ENCODE measurements at regions not wholly inside any gene's neighbourhood (a gene's known extent, or its start where the extent isn't known, plus 50 kb on each side); places are given as distances from the start of the nearest gene placed in this dataset.
"Not testable (repeated sequence)": the region's sequence is repeated elsewhere in the genome, so short reads cannot be mapped to it uniquely, and the experiment has no call there.

- no peak for DNase-seq
- in situ Hi-C loops (cut with MboI; ENCODE audit: low pct_ligation_motif_present in 1 of 4, low pct_unique_long_range_greater_than_20kb in 1 of 4, low sequenced_read_pairs in 3 of 4): no loop called here
- Histone ChIP-seq H3K27ac (no peak overlapping the region), H3K36me3 (no peaks in the 10 kb centered on the region), H3K9me3 (no peaks in the 10 kb centered on the region), H3K4me3 (no peak overlapping the region), H3K4me1 (no peaks in the 10 kb centered on the region), H3K27me3 (no peaks in the 10 kb centered on the region)
- intact Hi-C loops (cut with DNase I; ENCODE audit: low total_unique reads): no loop called here
- WGBS, 2 donors (ENCODE audit: low coverage in 1 of 2): 76 to 85% methylated on average over 2 of the region's 2 CpGs
- TF ChIP-seq CTCF (IDR thresholded peaks at IDR 0.05) (no peak), POLR2A (IDR thresholded peaks at IDR 0.05) (no peak), EP300 (IDR thresholded peaks at IDR 0.05; ENCODE audit: low read depth) (no peak), POLR2AphosphoS5 (IDR thresholded peaks at IDR 0.05) (no peak)
These were observed 1446.0 kb downstream of the FSTL5 start for GRCh38 chr4:160717848-160718247.

GRCh38 chr4:160724063-160724462 is 1439.7 kb downstream of the FSTL5 start:
- DNase-seq: no peak
- in situ Hi-C loops (cut with MboI; ENCODE audit: low pct_ligation_motif_present in 1 of 4, low pct_unique_long_range_greater_than_20kb in 1 of 4, low sequenced_read_pairs in 3 of 4): no loop called here
- H3K36me3 ChIP-seq: no peaks in the 10 kb centered on the region
- H3K27ac ChIP-seq: no peak overlapping the region
- no peaks in the 10 kb centered on the region for H3K4me1 ChIP-seq
- TF ChIP-seq EP300 (IDR thresholded peaks at IDR 0.05; ENCODE audit: low read depth) (no peak), POLR2AphosphoS5 (IDR thresholded peaks at IDR 0.05) (no peak), CTCF (IDR thresholded peaks at IDR 0.05) (no peak), POLR2A (IDR thresholded peaks at IDR 0.05) (no peak)
- no peaks in the 10 kb centered on the region for H3K9me3 ChIP-seq
- H3K4me3 ChIP-seq: no peak overlapping the region
- H3K27me3 ChIP-seq: no peaks in the 10 kb centered on the region
- intact Hi-C loops (cut with DNase I; ENCODE audit: low total_unique reads): no loop called here

- in situ Hi-C loops (cut with MboI; ENCODE audit: low pct_ligation_motif_present in 1 of 4, low pct_unique_long_range_greater_than_20kb in 1 of 4, low sequenced_read_pairs in 3 of 4): no loop called here
- Histone ChIP-seq H3K27ac (no peak overlapping the region), H3K9me3 (no peaks in the 10 kb centered on the region), H3K4me3 (no peak overlapping the region), H3K27me3 (no peaks in the 10 kb centered on the region), H3K36me3 (no peaks in the 10 kb centered on the region), H3K4me1 (no peaks in the 10 kb centered on the region)
- 40 to 78% methylated on average over 1 of the region's 1 CpG for whole genome bisulfite sequencing, 2 donors (ENCODE audit: low coverage in 1 of 2)
- DNase-seq: no peak
- intact Hi-C loops (cut with DNase I; ENCODE audit: low total_unique reads): no loop called here
- no peak for TF ChIP-seq EP300 (IDR thresholded peaks at IDR 0.05; ENCODE audit: low read depth)
- no peak for TF ChIP-seq POLR2AphosphoS5 (IDR thresholded peaks at IDR 0.05)
- TF ChIP-seq POLR2A (IDR thresholded peaks at IDR 0.05): no peak
- no peak for TF ChIP-seq CTCF (IDR thresholded peaks at IDR 0.05)
These were observed 1418.7 kb downstream of the FSTL5 start for GRCh38 chr4:160745126-160745525.

GRCh38 chr4:160746585-160746984 is 1417.2 kb downstream of the FSTL5 start:
- WGBS, 2 donors (ENCODE audit: low coverage in 1 of 2): 60 to 61% methylated on average over 1 to 4 of the region's 8 CpGs
- DNase-seq; in situ Hi-C loops (cut with MboI; ENCODE audit: low pct_ligation_motif_present in 1 of 4, low pct_unique_long_range_greater_than_20kb in 1 of 4, low sequenced_read_pairs in 3 of 4); H3K4me3 ChIP-seq; H3K36me3 ChIP-seq; H3K27ac ChIP-seq; intact Hi-C loops (cut with DNase I; ENCODE audit: low total_unique reads); H3K4me1 ChIP-seq; H3K9me3 ChIP-seq; H3K27me3 ChIP-seq: not testable (repeated sequence)

GRCh38 chr4:160772668-160773067 is 1391.1 kb downstream of the FSTL5 start:
- TF ChIP-seq EP300 (IDR thresholded peaks at IDR 0.05; ENCODE audit: low read depth) (no peak), CTCF (IDR thresholded peaks at IDR 0.05) (no peak)
- Histone ChIP-seq H3K4me1 (no peaks in the 10 kb centered on the region), H3K27me3 (no peaks in the 10 kb centered on the region), H3K27ac (no peak overlapping the region), H3K36me3 (no peaks in the 10 kb centered on the region), H3K4me3 (no peak overlapping the region), H3K9me3 (no peaks in the 10 kb centered on the region)
- WGBS, 2 donors (ENCODE audit: low coverage in 1 of 2): 84% methylated on average over 2 of the region's 2 CpGs; no CpG with 5 or more reads in 1 of the 2 donors
- intact Hi-C loops (cut with DNase I; ENCODE audit: low total_unique reads): no loop called here
- in situ Hi-C loops (cut with MboI; ENCODE audit: low pct_ligation_motif_present in 1 of 4, low pct_unique_long_range_greater_than_20kb in 1 of 4, low sequenced_read_pairs in 3 of 4): no loop called here
- DNase-seq: no peak
